ENCODE measurements at regions not wholly inside any gene's neighbourhood (a gene's known extent, or its start where the extent isn't known, plus 50 kb on each side); places are given as distances from the start of the nearest gene placed in this dataset.

DNA sequence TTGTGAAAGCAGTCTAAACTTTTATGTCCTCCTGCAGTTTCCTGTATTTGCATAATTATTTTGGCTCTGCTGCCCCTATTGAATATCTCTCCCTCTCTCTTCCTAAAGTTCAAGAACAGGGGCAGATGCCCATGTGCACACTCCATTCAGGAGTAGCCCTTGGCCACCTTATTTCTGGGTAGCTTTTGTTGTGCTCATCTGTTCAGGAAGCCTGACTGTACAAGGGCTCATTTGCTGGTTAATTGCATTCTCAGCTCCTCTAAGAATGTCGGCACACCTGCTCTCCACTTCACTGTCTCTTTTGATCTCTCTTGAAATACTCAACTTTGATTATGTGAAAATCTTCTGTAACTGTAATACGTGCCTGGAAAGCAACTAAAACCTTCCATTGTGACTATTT is 1378.8 kb upstream of the CDH8 start:
- TF ChIP-seq, protein P1, sequence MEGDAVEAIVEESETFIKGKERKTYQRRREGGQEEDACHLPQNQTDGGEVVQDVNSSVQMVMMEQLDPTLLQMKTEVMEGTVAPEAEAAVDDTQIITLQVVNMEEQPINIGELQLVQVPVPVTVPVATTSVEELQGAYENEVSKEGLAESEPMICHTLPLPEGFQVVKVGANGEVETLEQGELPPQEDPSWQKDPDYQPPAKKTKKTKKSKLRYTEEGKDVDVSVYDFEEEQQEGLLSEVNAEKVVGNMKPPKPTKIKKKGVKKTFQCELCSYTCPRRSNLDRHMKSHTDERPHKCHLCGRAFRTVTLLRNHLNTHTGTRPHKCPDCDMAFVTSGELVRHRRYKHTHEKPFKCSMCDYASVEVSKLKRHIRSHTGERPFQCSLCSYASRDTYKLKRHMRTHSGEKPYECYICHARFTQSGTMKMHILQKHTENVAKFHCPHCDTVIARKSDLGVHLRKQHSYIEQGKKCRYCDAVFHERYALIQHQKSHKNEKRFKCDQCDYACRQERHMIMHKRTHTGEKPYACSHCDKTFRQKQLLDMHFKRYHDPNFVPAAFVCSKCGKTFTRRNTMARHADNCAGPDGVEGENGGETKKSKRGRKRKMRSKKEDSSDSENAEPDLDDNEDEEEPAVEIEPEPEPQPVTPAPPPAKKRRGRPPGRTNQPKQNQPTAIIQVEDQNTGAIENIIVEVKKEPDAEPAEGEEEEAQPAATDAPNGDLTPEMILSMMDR (IDR thresholded peaks at IDR 0.05; ENCODE audit: low read length) = no peak
- TF ChIP-seq EZH2 (optimal IDR thresholded peaks at IDR 0.05; ENCODE audit: low read depth, low read length) = no peak
- no peak for TF ChIP-seq EZH2phosphoT487 (IDR thresholded peaks at IDR 0.05; ENCODE audit: low read length)
